ENCODE measurements at regions not wholly inside any gene's neighbourhood (a gene's known extent, or its start where the extent isn't known, plus 50 kb on each side); places are given as distances from the start of the nearest gene placed in this dataset.

GRCh38 chr2:34604164-34604563 is 1005.1 kb upstream of the FAM98A start:
- no peaks in the 10 kb centered on the region for H3K4me1 ChIP-seq
- H3K4me3 ChIP-seq, result no peak overlapping the region
- H3K36me3 ChIP-seq, result no peaks in the 10 kb centered on the region
- TF ChIP-seq POLR2A (IDR thresholded peaks at IDR 0.05) (no peak), CTCF (IDR thresholded peaks at IDR 0.05) (no peak)
- H3K9me3 ChIP-seq, result no peaks in the 10 kb centered on the region
- no peaks in the 10 kb centered on the region for H3K27me3 ChIP-seq
- intact Hi-C loops (cut with DNase I; ENCODE audit: low total_unique reads), result no loop called here
- no peak overlapping the region for H3K27ac ChIP-seq
- DNase-seq, result no peak

- H3K27me3 ChIP-seq, result no peaks in the 10 kb centered on the region
- H3K27ac ChIP-seq, result no peak overlapping the region
- H3K36me3 ChIP-seq, result no peaks in the 10 kb centered on the region
- DNase-seq, result no peak
- intact Hi-C loops (cut with DNase I; ENCODE audit: low total_unique reads), result no loop called here
- H3K4me1 ChIP-seq, result no peaks in the 10 kb centered on the region
- TF ChIP-seq POLR2A (IDR thresholded peaks at IDR 0.05) (no peak), CTCF (IDR thresholded peaks at IDR 0.05) (no peak)
- H3K9me3 ChIP-seq, result no peaks in the 10 kb centered on the region
- H3K4me3 ChIP-seq, result no peak overlapping the region
These were observed 1003.2 kb upstream of the FAM98A start for GRCh38 chr2:34602262-34602661.

- H3K27ac ChIP-seq, result no peak overlapping the region
- no peak for DNase-seq
- no peak for TF ChIP-seq POLR2A (IDR thresholded peaks at IDR 0.05)
- TF ChIP-seq CTCF (IDR thresholded peaks at IDR 0.05), result no peak
- no peaks in the 10 kb centered on the region for H3K27me3 ChIP-seq
- no peak overlapping the region for H3K4me3 ChIP-seq
- intact Hi-C loops (cut with DNase I; ENCODE audit: low total_unique reads), result no loop called here
- H3K4me1 ChIP-seq, result no peaks in the 10 kb centered on the region
- H3K9me3 ChIP-seq, result no peaks in the 10 kb centered on the region
- H3K36me3 ChIP-seq, result no peaks in the 10 kb centered on the region
These were observed 1002.5 kb upstream of the FAM98A start for GRCh38 chr2:34601561-34601960.

GRCh38 chr2:34578641-34579040 is 979.5 kb upstream of the FAM98A start:
- Histone ChIP-seq H3K27ac (no peak overlapping the region), H3K9me3 (no peaks in the 10 kb centered on the region), H3K4me1 (no peaks in the 10 kb centered on the region), H3K36me3 (no peaks in the 10 kb centered on the region), H3K4me3 (no peak overlapping the region), H3K27me3 (no peaks in the 10 kb centered on the region)
- TF ChIP-seq POLR2A (IDR thresholded peaks at IDR 0.05), result no peak
- TF ChIP-seq CTCF (IDR thresholded peaks at IDR 0.05), result no peak
- no peak for DNase-seq
- intact Hi-C loops (cut with DNase I; ENCODE audit: low total_unique reads), result no loop called here

DNA sequence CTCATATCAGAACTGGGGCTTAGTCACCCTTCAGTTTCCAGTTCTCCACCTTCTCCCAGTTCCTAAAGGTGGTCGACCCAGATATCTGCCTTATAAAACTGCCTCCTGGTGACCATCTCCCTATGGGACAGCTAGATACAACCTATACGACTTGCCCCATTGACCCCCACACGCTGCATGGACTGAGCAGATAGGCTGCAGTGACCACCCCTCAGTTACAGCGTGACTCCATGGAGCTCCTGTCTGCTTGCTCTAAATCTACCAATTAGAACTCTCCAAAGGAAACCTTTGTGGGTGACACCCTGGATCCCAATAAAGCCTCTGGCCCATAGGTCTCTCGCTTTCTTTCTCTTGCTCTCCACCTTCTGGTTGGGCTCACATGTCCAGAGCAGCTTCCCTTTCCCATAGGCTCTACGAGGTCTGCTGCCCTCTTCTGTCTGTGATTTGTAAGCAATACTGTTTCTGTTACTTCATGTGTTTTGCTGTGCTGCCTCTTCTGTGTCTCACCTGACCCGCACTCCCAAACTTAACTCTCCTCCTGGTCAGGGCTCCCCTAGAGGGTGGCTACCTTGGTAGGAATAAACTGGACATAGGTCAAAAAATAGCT is 971.3 kb upstream of the FAM98A start:
- Histone ChIP-seq H3K4me3 (no peak overlapping the region), H3K9me3 (no peaks in the 10 kb centered on the region), H3K27me3 (no peaks in the 10 kb centered on the region), H3K27ac (no peak overlapping the region), H3K4me1 (no peaks in the 10 kb centered on the region), H3K36me3 (no peaks in the 10 kb centered on the region)
- intact Hi-C loops (cut with DNase I; ENCODE audit: low total_unique reads), result no loop called here
- no peak for TF ChIP-seq CTCF (IDR thresholded peaks at IDR 0.05)
- no peak for TF ChIP-seq POLR2A (IDR thresholded peaks at IDR 0.05)
- DNase-seq, result no peak

Measured in uterus (tissue), 3 donors.